SK-N-SH (cell line): ENCODE measurements at regions not wholly inside any gene's neighbourhood (a gene's known extent, or its start where the extent isn't known, plus 50 kb on each side); places are given as distances from the start of the nearest gene placed in this dataset.

Experiments used
- CTCF ChIA-PET: fragments of 300-600, 350-600 bp; formaldehyde crosslinking; extraction: SDS; loops from one replicate; lab custom pipeline; 2021; lab: Yijun Ruan, JAX
- POLR2A ChIA-PET: fragments of 350-600 bp; sonication (Branson Sonifier 250); formaldehyde crosslinking; extraction: SDS; loops from one replicate; lab custom pipeline; 2020; ENCODE audit warnings: antibody characterized with exemption, inconsistent platforms; lab: Yijun Ruan, JAX
- DNase-seq: peaks from one replicate; pipeline ENCODE4 v3.0.0; 2012
- H2AFZ ChIP-seq: fragments of 200-600 bp; sonication (generic); 2 replicates; pipeline ENCODE4 v1.8.1; 2016; ENCODE audit warnings: antibody characterized with exemption, mild to moderate bottlenecking, low read depth
- H3F3A ChIP-seq: fragments of 200-600 bp; sonication (generic); replicated peaks from 2 replicates; pipeline ENCODE3; 2016; ENCODE audit warnings: antibody characterized with exemption, mild to moderate bottlenecking; ENCODE audit not compliant: insufficient read depth
- H3K27ac ChIP-seq, 2 experiments: fragments of 200-500 bp in 1 of 2; fragments of 200-600 bp in 1 of 2; sonication (Bioruptor generic) in 1 of 2; sonication (generic), shearing (Covaris generic) in 1 of 2; 2 replicates each; pipeline versions ENCODE4 v1.5.1 to v1.6.1; 2014 to 2016; ENCODE audit warnings: low read depth in 2 of 2, inconsistent platforms in 1 of 2, low read length in 1 of 2, mild to moderate bottlenecking in 1 of 2, mixed read lengths in 1 of 2
- H3K27me3 ChIP-seq: fragments of 200-600 bp; sonication (generic), shearing (Covaris generic); 2 replicates; pipeline ENCODE4 v1.6.1; 2016; ENCODE audit warnings: mixed run types; ENCODE audit not compliant: insufficient read depth
- H3K36me3 ChIP-seq, 2 experiments: fragments of 200-500 bp in 1 of 2; fragments of 200-600 bp in 1 of 2; sonication (Bioruptor generic) in 1 of 2; sonication (generic) in 1 of 2; replicated peaks in 1 of 2; 2 replicates each; pipeline versions ENCODE3 to v1.5.1; 2014 to 2016; ENCODE audit warnings: low read length in 1 of 2, mild to moderate bottlenecking in 1 of 2; ENCODE audit not compliant: insufficient read depth in 2 of 2, control insufficient read depth in 1 of 2
- H3K4me1 ChIP-seq, 2 experiments: fragments of 200-500 bp in 1 of 2; fragments of 200-600 bp in 1 of 2; sonication (Bioruptor generic) in 1 of 2; sonication (generic), shearing (Covaris generic) in 1 of 2; 2 replicates each; pipeline versions ENCODE4 v1.5.1 to v1.6.1; 2014 to 2016; ENCODE audit warnings: low read depth in 1 of 2, low read length in 1 of 2, mixed run types in 1 of 2; ENCODE audit not compliant: insufficient read depth in 2 of 2, control insufficient read depth in 1 of 2
- H3K4me2 ChIP-seq: fragments of 200-600 bp; sonication (generic), shearing (Covaris generic); 2 replicates; pipeline ENCODE4 v1.6.1; 2017; ENCODE audit warnings: mixed run types
- H3K4me3 ChIP-seq, 2 experiments: fragments of 200-500 bp in 1 of 2; fragments of 200-600 bp in 1 of 2; sonication (Bioruptor generic) in 1 of 2; sonication (generic), shearing (Covaris generic) in 1 of 2; 2 replicates each; pipeline versions ENCODE4 v1.5.1 to v1.8.1; 2014 to 2016; ENCODE audit warnings: low read depth in 2 of 2, inconsistent platforms in 1 of 2, low read length in 1 of 2, mild to moderate bottlenecking in 1 of 2, mixed read lengths in 1 of 2, moderate library complexity in 1 of 2
- H3K79me2 ChIP-seq: fragments of 200-600 bp; sonication (generic); 2 replicates; pipeline ENCODE4 v1.8.1; 2017; ENCODE audit warnings: mild to moderate bottlenecking; ENCODE audit not compliant: insufficient read depth
- H3K9ac ChIP-seq: fragments of 200-600 bp; sonication (generic); 2 replicates; pipeline ENCODE4 v1.6.1; 2017; ENCODE audit warnings: mixed run types
- H3K9me2 ChIP-seq: fragments of 200-600 bp; sonication (generic); 2 replicates; pipeline ENCODE4 v1.6.1; 2017; ENCODE audit warnings: mixed run types
- H3K9me3 ChIP-seq: fragments of 200-600 bp; sonication (generic); 2 replicates; pipeline ENCODE4 v1.6.1; 2017; ENCODE audit warnings: mixed run types, mild to moderate bottlenecking, moderate library complexity
- H4K20me1 ChIP-seq: fragments of 200-600 bp; sonication (generic); 2 replicates; pipeline ENCODE4 v1.6.1; 2017; ENCODE audit warnings: mild to moderate bottlenecking, mixed run types; ENCODE audit not compliant: insufficient read depth
- CHD2 ChIP-seq: fragments of 150-350 bp; IDR thresholded peaks from 2 replicates; pipeline ENCODE4 v1.6.1; 2018; ENCODE audit warnings: low read length; ENCODE audit not compliant: partially characterized antibody
- EZH2phosphoT487 ChIP-seq: fragments of 200-600 bp; sonication (generic); IDR thresholded peaks from 2 replicates; pipeline ENCODE4 v1.6.1; 2017; ENCODE audit warnings: low read depth, mixed run types, mild to moderate bottlenecking, antibody characterized with exemption, moderate library complexity, borderline replicate concordance
- FOXJ3 ChIP-seq: sonication (generic); formaldehyde crosslinking; IDR thresholded peaks from 2 replicates; pipeline ENCODE4 v1.5.1; 2020; ENCODE audit warnings: mild to moderate bottlenecking, missing genetic modification reagents
- FOXM1 ChIP-seq: IDR thresholded peaks from 2 replicates; pipeline ENCODE4 v1.4.0; 2012; ENCODE audit warnings: low read depth, mild to moderate bottlenecking
- GABPA ChIP-seq: IDR thresholded peaks from 2 replicates; pipeline ENCODE4 v1.4.0; 2012; ENCODE audit warnings: low read depth, mild to moderate bottlenecking
- MEF2A ChIP-seq: IDR thresholded peaks from 2 replicates; pipeline ENCODE4 v1.4.0; 2012; ENCODE audit warnings: low read depth, borderline replicate concordance
- RCOR1 ChIP-seq: fragments of 150-350 bp; IDR thresholded peaks from 2 replicates; pipeline ENCODE4 v1.6.1; 2017; ENCODE audit warnings: antibody characterized with exemption, low read length
- REST ChIP-seq: IDR thresholded peaks from 2 replicates; pipeline ENCODE4 v1.6.1; 2012; ENCODE audit warnings: mild to moderate bottlenecking, low read depth, low read length, moderate library complexity
- RXRA ChIP-seq: IDR thresholded peaks from 2 replicates; pipeline ENCODE4 v1.4.0; 2012; ENCODE audit warnings: low read depth, mild to moderate bottlenecking, borderline replicate concordance
- SIN3A ChIP-seq: IDR thresholded peaks from 2 replicates; pipeline ENCODE4 v1.6.1; 2012; ENCODE audit warnings: low read depth, mild to moderate bottlenecking, low read length, moderate library complexity, borderline replicate concordance
- SMC3 ChIP-seq: IDR thresholded peaks from 2 replicates; pipeline ENCODE4 v1.6.1; 2012; ENCODE audit warnings: low read depth, low read length, improper control_type of control experiment
- TAF1 ChIP-seq: IDR thresholded peaks from 2 replicates; pipeline ENCODE4 v1.6.1; 2012; ENCODE audit warnings: low read depth, mild to moderate bottlenecking, low read length, moderate library complexity, borderline replicate concordance
- USF1 ChIP-seq: IDR thresholded peaks from 2 replicates; pipeline ENCODE4 v1.4.0; 2012; ENCODE audit warnings: low read depth, borderline replicate concordance
- YY1 ChIP-seq: IDR thresholded peaks from 2 replicates; pipeline ENCODE4 v1.4.0; 2012; ENCODE audit warnings: low read depth, mild to moderate bottlenecking
- WGBS: methylation state at CpG from one replicate; pipeline ENCODE4 v1.1.6; 2017; ENCODE audit warnings: low lambda C conversion rate; 5-methylcytosine and 5-hydroxymethylcytosine counted together

GRCh38 chr17:34847938-34848337 is 113.3 kb downstream of the CCT6B start:
- TF ChIP-seq EZH2phosphoT487 (no peak), SIN3A (no peak), RCOR1 (no peak), FOXM1 (no peak), MEF2A (no peak), RXRA (no peak), YY1 (no peak), TAF1 (no peak), GABPA (no peak), FOXJ3 (CRISPR knock-in tag) (no peak)
- TF ChIP-seq, all 33 proteins: peak for 0
- Histone ChIP-seq H3K9me2 (no peaks in the 10 kb centered on the region), H3K27me3 (no peaks in the 10 kb centered on the region), H3K9me3 (no peaks in the 10 kb centered on the region), H3K79me2 (no peaks in the 10 kb centered on the region), H3K4me1 (no peaks in the 10 kb centered on the region), H2AFZ (no peak overlapping the region), H3K9ac (no peak overlapping the region), H3K4me3 (no peak overlapping the region), H3K27ac (no peak overlapping the region), H3F3A (no peaks in the 10 kb centered on the region), H4K20me1 (no peaks in the 10 kb centered on the region), H3K36me3 (no peaks in the 10 kb centered on the region), H3K4me2 (no peak overlapping the region)
- POLR2A ChIA-PET, result no interaction called here
- CTCF ChIA-PET, result interaction anchor here (1.3 kb wide), 1 partner anchor 10 kb away, joined by 3 read pairs; no protein-coding TSS in a partner anchor
- 28% methylated on average over 3 of the region's 3 CpGs for WGBS
- no peak for DNase-seq

GRCh38 chr17:34845296-34845695 is 116.0 kb downstream of the CCT6B start:
- Histone ChIP-seq H3K4me3 (no peak overlapping the region), H3K9me2 (no peaks in the 10 kb centered on the region), H3K4me1 (no peaks in the 10 kb centered on the region), H3K9ac (no peak overlapping the region), H3K27ac (no peak overlapping the region), H3K27me3 (no peaks in the 10 kb centered on the region), H4K20me1 (no peaks in the 10 kb centered on the region), H3K79me2 (no peaks in the 10 kb centered on the region), H3K4me2 (no peak overlapping the region), H3K36me3 (no peaks in the 10 kb centered on the region), H3F3A (no peaks in the 10 kb centered on the region), H2AFZ (no peak overlapping the region), H3K9me3 (no peaks in the 10 kb centered on the region)
- no peak for DNase-seq
- WGBS, result 6% methylated on average over 1 of the region's 3 CpGs
- POLR2A ChIA-PET, result no interaction called here
- TF ChIP-seq CHD2 (no peak), GABPA (no peak), SMC3 (no peak)
- CTCF ChIA-PET, result no interaction called here

GRCh38 chr17:34843682-34844081 is 117.6 kb downstream of the CCT6B start:
- POLR2A ChIA-PET, result no interaction called here
- Histone ChIP-seq H3K9me2 (no peaks in the 10 kb centered on the region), H3K79me2 (no peaks in the 10 kb centered on the region), H3K36me3 (no peaks in the 10 kb centered on the region), H3K27me3 (no peaks in the 10 kb centered on the region), H3K9me3 (no peaks in the 10 kb centered on the region), H3K9ac (no peak overlapping the region), H3F3A (no peaks in the 10 kb centered on the region), H4K20me1 (no peaks in the 10 kb centered on the region), H2AFZ (no peak overlapping the region), H3K4me3 (no peak overlapping the region), H3K4me2 (no peak overlapping the region), H3K4me1 (no peaks in the 10 kb centered on the region), H3K27ac (no peak overlapping the region)
- TF ChIP-seq CHD2, result no peak
- TF ChIP-seq REST, result no peak
- TF ChIP-seq GABPA, result no peak
- TF ChIP-seq USF1, result no peak
- no peak for DNase-seq
- 8% methylated on average over 3 of the region's 3 CpGs for WGBS
- CTCF ChIA-PET, result no interaction called here
